Fibroblast of skin of abdomen (primary cell): ENCODE measurements at regions not wholly inside any gene's neighbourhood (a gene's known extent, or its start where the extent isn't known, plus 50 kb on each side); places are given as distances from the start of the nearest gene placed in this dataset.
"Not testable (repeated sequence)": the region's sequence is repeated elsewhere in the genome, so short reads cannot be mapped to it uniquely, and the experiment has no call there.

Source experiments
- DNase-seq: peaks from one replicate; pipeline ENCODE4 v3.0.0-alpha.2; 2013

- DNase-seq: no peak
Measured at GRCh38 chr1:99502400-99502799, 143.5 kb upstream of the PALMD start.

DNA sequence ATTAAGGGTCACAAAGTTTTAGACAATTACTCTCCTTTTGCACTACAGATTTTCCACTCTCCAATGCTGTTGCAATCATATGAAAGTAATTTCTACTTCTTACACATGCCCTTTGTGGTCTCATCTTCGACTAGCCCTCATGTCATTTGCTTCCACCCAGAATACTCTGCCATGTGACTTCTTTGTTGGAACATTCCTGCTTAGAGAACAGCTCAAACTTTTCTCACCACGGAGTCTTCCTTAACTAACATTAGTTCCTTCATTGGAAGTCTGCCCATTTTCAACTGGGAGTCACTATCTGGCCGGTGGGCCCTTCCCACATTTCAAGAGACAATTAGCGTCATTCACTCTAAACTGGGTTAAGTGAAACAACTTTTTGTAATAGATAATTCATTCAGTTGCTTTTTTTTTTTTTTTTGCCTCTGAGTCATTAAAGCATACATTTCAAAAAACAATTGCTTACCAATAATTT lies 142.6 kb upstream of the PALMD start:
- DNase-seq: peak; percentile 77

DNA sequence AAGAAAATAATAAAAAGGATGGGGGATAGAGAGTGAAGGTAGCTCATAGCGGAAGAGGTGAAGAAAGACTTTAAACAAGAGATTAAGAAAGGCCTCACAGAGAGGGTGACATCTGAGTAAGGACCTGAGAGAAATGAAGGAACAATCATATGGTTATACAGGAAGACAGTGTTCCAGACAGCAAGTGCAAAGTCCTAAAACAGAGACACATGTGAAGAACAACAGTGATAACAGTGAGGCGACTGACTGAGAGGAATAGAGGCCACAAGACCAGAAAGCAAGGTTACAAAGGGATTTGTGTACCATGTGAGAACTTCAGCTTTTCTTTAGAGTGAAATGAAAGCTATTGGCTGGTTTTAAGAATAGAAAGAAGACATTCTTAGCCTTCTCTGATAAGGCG lies 141.6 kb upstream of the PALMD start:
- no peak for DNase-seq

GRCh38 chr1:99506631-99507030 lies 139.3 kb upstream of the PALMD start:
- no peak for DNase-seq

GRCh38 chr1:99507446-99507845 lies 138.5 kb upstream of the PALMD start:
- not testable (repeated sequence) for DNase-seq

DNA sequence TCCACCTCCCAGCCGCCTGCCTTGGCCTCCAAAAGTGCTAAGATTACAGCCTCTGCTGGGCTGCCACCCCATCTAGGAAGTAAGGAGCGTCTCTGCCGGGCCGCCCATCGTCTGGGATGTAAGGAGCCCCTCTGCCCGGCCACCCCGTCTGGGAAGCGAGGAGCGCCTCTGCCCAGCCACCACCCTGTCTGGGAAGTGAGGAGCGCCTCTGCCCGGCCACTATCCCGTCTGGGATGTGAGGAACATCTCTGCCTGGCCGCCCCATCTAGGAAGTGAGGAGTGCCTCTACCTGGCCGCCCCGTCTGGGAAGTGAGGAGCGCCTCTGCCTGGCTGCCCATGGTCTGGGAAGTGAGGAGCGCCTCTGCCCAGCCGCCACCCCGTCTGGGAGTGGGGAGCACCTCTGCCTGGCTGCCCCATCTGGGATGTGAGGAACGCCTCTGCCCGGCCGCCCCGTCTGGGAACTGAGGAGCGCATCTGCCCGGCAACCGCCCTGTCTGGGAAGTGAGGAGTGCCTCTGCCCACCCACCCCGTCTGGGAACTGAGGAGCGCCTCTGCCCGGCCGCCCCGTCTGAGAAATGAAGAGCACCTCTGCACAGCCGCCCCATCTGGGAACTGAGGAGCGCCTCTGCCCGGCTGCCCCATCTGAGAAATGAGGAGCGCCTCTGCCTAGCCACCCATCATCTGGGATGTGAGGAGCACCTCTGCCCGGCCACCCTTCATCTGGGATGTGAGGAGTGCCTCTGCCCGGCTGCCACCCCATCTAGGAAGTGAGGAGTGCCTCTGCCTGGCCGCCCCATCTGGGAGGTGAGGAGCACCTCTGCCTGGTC lies 137.8 kb upstream of the PALMD start:
- no peak for DNase-seq

GRCh38 chr1:99508733-99509445 lies 137.0 kb upstream of the PALMD start:
- not testable (repeated sequence) for DNase-seq

DNA sequence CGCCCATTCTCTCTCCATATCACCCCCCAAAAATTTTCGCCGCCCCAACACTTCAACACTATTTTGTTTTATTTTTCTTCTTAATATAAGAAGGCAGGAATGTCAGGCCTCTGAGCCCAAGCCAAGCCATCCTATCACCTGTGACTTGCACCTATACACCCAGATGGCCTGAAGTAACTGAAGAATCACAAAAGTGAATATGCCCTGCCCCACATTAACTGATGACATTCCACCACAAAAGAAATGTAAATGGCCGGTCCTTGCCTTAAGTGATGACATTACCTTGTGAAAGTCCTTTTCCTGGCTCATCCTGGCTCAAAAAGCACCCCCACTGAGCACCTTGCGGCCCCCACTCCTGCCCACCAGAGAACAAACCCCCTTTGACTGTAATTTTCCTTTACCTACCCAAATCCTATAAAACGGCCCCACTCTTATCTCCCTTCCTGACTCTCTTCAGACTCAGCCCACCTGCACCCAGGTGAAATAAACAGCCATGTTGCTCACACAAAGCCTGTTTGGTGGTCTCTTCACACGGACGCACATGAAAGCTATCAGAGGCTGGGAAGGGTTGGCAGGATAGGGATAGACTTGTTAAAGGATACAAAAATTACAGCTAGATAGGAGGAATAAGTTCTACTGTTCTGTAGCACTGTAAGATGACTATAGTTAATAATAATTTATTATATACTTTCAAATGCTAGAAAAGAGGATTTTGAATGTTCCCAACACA lies 130.9 kb upstream of the PALMD start:
- DNase-seq: not testable (repeated sequence)

GRCh38 chr1:99516141-99516540 lies 129.8 kb upstream of the PALMD start:
- DNase-seq: no peak

DNA sequence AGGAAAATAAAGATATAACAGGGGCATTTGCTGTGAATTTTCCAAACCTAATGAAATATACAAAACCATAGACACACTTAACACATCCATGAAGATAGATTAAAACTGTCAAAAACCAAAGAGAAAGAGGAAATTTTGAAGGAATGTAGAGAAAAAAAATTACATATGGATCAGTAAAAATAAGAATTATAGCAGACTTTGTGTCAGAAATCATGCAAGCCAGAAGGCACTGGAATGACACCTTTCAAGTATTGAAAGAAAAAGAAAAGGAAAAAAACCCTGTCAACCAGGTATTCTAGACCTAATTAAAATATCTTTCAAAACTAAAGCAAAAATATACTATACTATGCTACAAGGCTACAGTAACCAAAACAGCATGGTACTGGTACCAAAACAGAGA lies 125.8 kb upstream of the PALMD start:
- DNase-seq: no peak

GRCh38 chr1:99525331-99525730 lies 120.6 kb upstream of the PALMD start:
- DNase-seq: no peak

GRCh38 chr1:99527078-99527477 lies 118.8 kb upstream of the PALMD start:
- DNase-seq: peak; percentile 20

GRCh38 chr1:99527545-99527944 lies 118.4 kb upstream of the PALMD start:
- DNase-seq: no peak

GRCh38 chr1:99529002-99529401 lies 116.9 kb upstream of the PALMD start:
- DNase-seq: no peak

DNA sequence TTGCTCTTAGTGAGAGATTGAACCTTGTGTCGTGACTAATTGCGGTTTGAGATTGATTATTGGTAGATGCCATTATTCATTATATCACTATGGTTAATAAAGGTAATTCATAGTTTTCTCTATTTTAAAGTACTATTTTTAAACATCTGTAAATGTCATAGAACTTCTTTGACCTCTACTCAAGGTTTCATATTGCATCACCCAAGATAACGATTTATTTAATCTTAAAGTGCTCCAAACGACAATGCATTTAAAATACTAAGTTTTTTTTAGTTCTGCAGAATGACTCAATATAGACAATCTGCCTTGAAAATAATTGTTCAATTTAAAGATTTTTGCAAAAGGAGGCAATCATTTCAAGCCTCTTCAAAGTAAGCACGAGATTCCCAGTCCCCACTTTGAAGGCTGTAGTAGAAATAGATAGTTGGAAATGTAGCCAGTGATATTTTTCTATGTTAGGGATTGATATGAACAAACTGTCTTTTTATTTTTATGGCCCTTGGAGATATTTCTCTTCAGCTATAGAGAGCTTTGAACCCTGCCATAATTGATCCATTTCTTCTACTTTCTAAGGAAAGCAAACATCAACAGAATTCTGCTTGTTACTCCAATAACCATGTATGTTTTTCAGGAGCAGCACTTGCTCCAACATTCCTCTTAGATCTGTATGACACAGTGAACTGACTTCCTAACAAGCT lies 114.2 kb upstream of the PALMD start:
- DNase-seq: no peak

DNA sequence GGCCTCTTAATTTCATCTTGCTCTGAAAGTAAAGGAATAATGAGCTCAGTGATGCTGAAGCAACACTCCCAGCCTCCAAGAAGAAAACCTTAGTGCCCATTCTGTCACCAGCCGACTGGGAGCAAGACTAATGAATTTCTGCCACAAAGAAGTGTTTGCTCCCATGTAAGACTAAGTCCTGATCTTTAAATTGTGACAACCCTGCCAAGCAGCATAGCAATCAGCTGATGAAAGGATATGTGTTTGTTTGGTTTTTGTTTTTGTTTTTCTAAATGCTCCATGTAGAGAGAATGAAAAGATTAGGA lies 113.7 kb upstream of the PALMD start:
- DNase-seq: no peak

GRCh38 chr1:99533909-99534637 lies 111.8 kb upstream of the PALMD start:
- no peak for DNase-seq

- no peak for DNase-seq
Measured at GRCh38 chr1:99534638-99534930, 111.3 kb upstream of the PALMD start.

DNA sequence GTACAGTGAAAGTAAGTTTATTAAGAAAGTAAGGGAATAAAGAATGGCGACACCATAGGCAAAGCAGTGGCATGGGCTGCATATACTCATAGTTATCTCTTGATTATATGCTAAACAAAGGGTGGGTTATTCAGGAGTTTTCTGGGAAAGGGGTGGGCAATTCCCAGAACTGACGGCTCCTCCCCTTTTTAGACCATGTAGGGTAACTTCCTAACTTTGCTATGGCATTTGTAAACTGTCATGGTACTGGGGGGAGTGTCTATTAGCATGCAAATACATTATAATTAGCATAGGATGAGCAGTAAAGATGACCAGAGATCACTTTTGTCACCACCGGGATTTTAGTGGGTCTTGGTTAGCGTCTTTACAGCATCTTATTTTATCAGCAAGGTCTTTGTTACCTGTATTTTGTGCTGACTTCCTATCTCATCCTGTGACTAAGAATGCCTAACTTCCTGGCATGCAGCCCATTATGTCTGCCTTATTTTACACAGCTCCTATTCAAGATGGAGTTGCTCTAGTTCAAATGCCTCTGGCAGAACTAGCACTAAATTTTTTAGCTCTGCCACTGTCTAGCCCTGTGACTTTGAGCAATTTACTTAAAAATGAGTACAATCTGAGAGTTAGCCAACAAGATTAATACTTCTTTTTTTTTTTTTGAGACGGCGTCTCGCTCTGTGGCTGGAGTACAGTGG lies 110.3 kb upstream of the PALMD start:
- no peak for DNase-seq

GRCh38 chr1:99537886-99538617 lies 107.9 kb upstream of the PALMD start:
- no peak for DNase-seq

- DNase-seq: no peak
Measured at GRCh38 chr1:99538618-99538956, 107.3 kb upstream of the PALMD start.
